ENCODE measurements at regions not wholly inside any gene's neighbourhood (a gene's known extent, or its start where the extent isn't known, plus 50 kb on each side); places are given as distances from the start of the nearest gene placed in this dataset.
"Not testable (repeated sequence)": the region's sequence is repeated elsewhere in the genome, so short reads cannot be mapped to it uniquely, and the experiment has no call there.

GRCh38 chr4:150012851-150013360 lies 65.3 kb upstream of the DCLK2 start:
- DNase-seq, result no peak
- H3K23ac ChIP-seq (ENCODE audit: low read length), result no peak overlapping the region
- no peak overlapping the region for H3K4me2 ChIP-seq (ENCODE audit: low read length)
- H3K27ac ChIP-seq (ENCODE audit: low read depth, low read length), result no peak overlapping the region
- H3K9me3 ChIP-seq (ENCODE audit: insufficient read depth, low read depth, low read length), result no peaks in the 10 kb centered on the region
- H3K14ac ChIP-seq (ENCODE audit: low read length), result no peak overlapping the region
- no peaks in the 10 kb centered on the region for H3K79me2 ChIP-seq (ENCODE audit: control insufficient read depth, insufficient read depth, low read length, poor library complexity)
- no peak overlapping the region for H2BK120ac ChIP-seq (ENCODE audit: insufficient read depth, low read length, poor library complexity)
- H2BK12ac ChIP-seq (ENCODE audit: low read length), result no peak overlapping the region
- H4K8ac ChIP-seq (ENCODE audit: low read depth, low read length), result no peak overlapping the region
- H3K9ac ChIP-seq (ENCODE audit: low read length), result no peak overlapping the region
- H3K27me3 ChIP-seq (ENCODE audit: insufficient read depth, low read length), result no peaks in the 10 kb centered on the region
- H3K4me3 ChIP-seq (ENCODE audit: low read depth, low read length), result no peak overlapping the region
- H2AK5ac ChIP-seq (ENCODE audit: low read length), result no peak overlapping the region
- no peak overlapping the region for H4K12ac ChIP-seq (ENCODE audit: low read depth, low read length)
- H3K4ac ChIP-seq (ENCODE audit: low read depth, low read length), result no peak overlapping the region
- H2BK5ac ChIP-seq (ENCODE audit: low read depth, low read length, poor library complexity), result no peak overlapping the region
- H2AFZ ChIP-seq (ENCODE audit: insufficient read depth, low read length, poor library complexity), result no peak overlapping the region
- H3K18ac ChIP-seq (ENCODE audit: low read length), result no peak overlapping the region
- H3K79me1 ChIP-seq (ENCODE audit: low read length), result peaks cover 2% of the 10 kb centered on the region
- H4K91ac ChIP-seq (ENCODE audit: low read depth, low read length), result no peak overlapping the region
- no CpG with 5 or more reads among the region's 3 CpGs for WGBS (ENCODE audit: extremely low coverage, insufficient coverage, insufficient read length)
- H3K36me3 ChIP-seq (ENCODE audit: control insufficient read depth in 1 of 2, insufficient read depth in 2 of 2, low read length in 2 of 2), result no peaks in the 10 kb centered on the region
- peaks cover 0 to 3% of the 10 kb centered on the region in 2 experiments for H3K4me1 ChIP-seq (ENCODE audit: control insufficient read depth in 1 of 2, insufficient read depth in 2 of 2, low read length in 2 of 2)

GRCh38 chr4:150015910-150016309 lies 62.3 kb upstream of the DCLK2 start:
- H3K27me3 ChIP-seq (ENCODE audit: insufficient read depth, low read length); H2BK120ac ChIP-seq (ENCODE audit: insufficient read depth, low read length, poor library complexity); H3K4me2 ChIP-seq (ENCODE audit: low read length): not testable (repeated sequence)

GRCh38 chr4:150016621-150017020 lies 61.6 kb upstream of the DCLK2 start:
- H3K4me2 ChIP-seq (ENCODE audit: low read length); H3K14ac ChIP-seq (ENCODE audit: low read length); H3K79me1 ChIP-seq (ENCODE audit: low read length); H3K27me3 ChIP-seq (ENCODE audit: insufficient read depth, low read length); H3K9me3 ChIP-seq (ENCODE audit: insufficient read depth, low read depth, low read length); H3K18ac ChIP-seq (ENCODE audit: low read length); H2BK5ac ChIP-seq (ENCODE audit: low read depth, low read length, poor library complexity); H2BK120ac ChIP-seq (ENCODE audit: insufficient read depth, low read length, poor library complexity); H2AK5ac ChIP-seq (ENCODE audit: low read length); H3K9ac ChIP-seq (ENCODE audit: low read length); H4K91ac ChIP-seq (ENCODE audit: low read depth, low read length); H2AFZ ChIP-seq (ENCODE audit: insufficient read depth, low read length, poor library complexity); H3K4ac ChIP-seq (ENCODE audit: low read depth, low read length); H4K12ac ChIP-seq (ENCODE audit: low read depth, low read length); H3K36me3 ChIP-seq (ENCODE audit: control insufficient read depth in 1 of 2, insufficient read depth in 2 of 2, low read length in 2 of 2); H2BK12ac ChIP-seq (ENCODE audit: low read length); H3K4me3 ChIP-seq (ENCODE audit: low read depth, low read length); H4K8ac ChIP-seq (ENCODE audit: low read depth, low read length); DNase-seq; H3K79me2 ChIP-seq (ENCODE audit: control insufficient read depth, insufficient read depth, low read length, poor library complexity); H3K23ac ChIP-seq (ENCODE audit: low read length); H3K27ac ChIP-seq (ENCODE audit: low read depth, low read length); H3K4me1 ChIP-seq (ENCODE audit: control insufficient read depth in 1 of 2, insufficient read depth in 2 of 2, low read length in 2 of 2): not testable (repeated sequence)
- whole genome bisulfite sequencing (ENCODE audit: extremely low coverage, insufficient coverage, insufficient read length), result no CpG with 5 or more reads among the region's 1 CpG

More at GRCh38 chr4:150015910-150016309, 62.3 kb upstream of the DCLK2 start:
- H3K14ac ChIP-seq (ENCODE audit: low read length); H4K91ac ChIP-seq (ENCODE audit: low read depth, low read length); H2AK5ac ChIP-seq (ENCODE audit: low read length); H4K8ac ChIP-seq (ENCODE audit: low read depth, low read length); H3K27ac ChIP-seq (ENCODE audit: low read depth, low read length); DNase-seq; H3K9ac ChIP-seq (ENCODE audit: low read length); H3K18ac ChIP-seq (ENCODE audit: low read length); H4K12ac ChIP-seq (ENCODE audit: low read depth, low read length); H3K9me3 ChIP-seq (ENCODE audit: insufficient read depth, low read depth, low read length); H2BK5ac ChIP-seq (ENCODE audit: low read depth, low read length, poor library complexity); H2AFZ ChIP-seq (ENCODE audit: insufficient read depth, low read length, poor library complexity); H3K4me3 ChIP-seq (ENCODE audit: low read depth, low read length); H3K23ac ChIP-seq (ENCODE audit: low read length); H3K79me1 ChIP-seq (ENCODE audit: low read length); H3K36me3 ChIP-seq (ENCODE audit: control insufficient read depth in 1 of 2, insufficient read depth in 2 of 2, low read length in 2 of 2); H3K4me1 ChIP-seq (ENCODE audit: control insufficient read depth in 1 of 2, insufficient read depth in 2 of 2, low read length in 2 of 2); H3K4ac ChIP-seq (ENCODE audit: low read depth, low read length); H2BK12ac ChIP-seq (ENCODE audit: low read length); H3K79me2 ChIP-seq (ENCODE audit: control insufficient read depth, insufficient read depth, low read length, poor library complexity): not testable (repeated sequence)

GRCh38 chr4:150018257-150018656 lies 60.0 kb upstream of the DCLK2 start:
- H3K4me1 ChIP-seq (ENCODE audit: control insufficient read depth in 1 of 2, insufficient read depth in 2 of 2, low read length in 2 of 2), result no peaks in the 10 kb centered on the region
- H3K79me2 ChIP-seq (ENCODE audit: control insufficient read depth, insufficient read depth, low read length, poor library complexity), result no peaks in the 10 kb centered on the region
- no peak overlapping the region for H3K9ac ChIP-seq (ENCODE audit: low read length)
- H3K36me3 ChIP-seq (ENCODE audit: control insufficient read depth in 1 of 2, insufficient read depth in 2 of 2, low read length in 2 of 2), result no peaks in the 10 kb centered on the region
- no peak overlapping the region for H3K27ac ChIP-seq (ENCODE audit: low read depth, low read length)
- no peak overlapping the region for H4K12ac ChIP-seq (ENCODE audit: low read depth, low read length)
- H2AFZ ChIP-seq (ENCODE audit: insufficient read depth, low read length, poor library complexity), result no peak overlapping the region
- no peak overlapping the region for H2BK120ac ChIP-seq (ENCODE audit: insufficient read depth, low read length, poor library complexity)
- H2BK5ac ChIP-seq (ENCODE audit: low read depth, low read length, poor library complexity), result no peak overlapping the region
- H4K8ac ChIP-seq (ENCODE audit: low read depth, low read length), result no peak overlapping the region
- H4K91ac ChIP-seq (ENCODE audit: low read depth, low read length), result no peak overlapping the region
- H2AK5ac ChIP-seq (ENCODE audit: low read length), result no peak overlapping the region
- H3K18ac ChIP-seq (ENCODE audit: low read length), result no peak overlapping the region
- no peak overlapping the region for H3K4me2 ChIP-seq (ENCODE audit: low read length)
- H3K23ac ChIP-seq (ENCODE audit: low read length), result no peak overlapping the region
- H3K14ac ChIP-seq (ENCODE audit: low read length), result no peak overlapping the region
- WGBS (ENCODE audit: extremely low coverage, insufficient coverage, insufficient read length), result no CpG with 5 or more reads among the region's 1 CpG
- no peak for DNase-seq
- H3K4ac ChIP-seq (ENCODE audit: low read depth, low read length), result no peak overlapping the region
- H3K4me3 ChIP-seq (ENCODE audit: low read depth, low read length), result no peak overlapping the region
- no peaks in the 10 kb centered on the region for H3K79me1 ChIP-seq (ENCODE audit: low read length)
- no peaks in the 10 kb centered on the region for H3K9me3 ChIP-seq (ENCODE audit: insufficient read depth, low read depth, low read length)
- no peak overlapping the region for H2BK12ac ChIP-seq (ENCODE audit: low read length)
- H3K27me3 ChIP-seq (ENCODE audit: insufficient read depth, low read length), result no peaks in the 10 kb centered on the region

All from trophoblast cell (in vitro differentiated cells and primary cell).